Stimulated activated CD8-positive, alpha-beta memory T cell treated with anti-CD3 and anti-CD28 coated beads, Interleukin-12 subunit alpha, Interleukin-12 subunit beta, amount 100 ng/mL, for 1 hour (primary cell): ENCODE measurements at regions not wholly inside any gene's neighbourhood (a gene's known extent, or its start where the extent isn't known, plus 50 kb on each side); places are given as distances from the start of the nearest gene placed in this dataset.

Source experiments
- DNase-seq: peaks from one replicate; pipeline ENCODE4 v3.0.0-alpha.2; 2020; ENCODE audit warnings: low read depth

DNA sequence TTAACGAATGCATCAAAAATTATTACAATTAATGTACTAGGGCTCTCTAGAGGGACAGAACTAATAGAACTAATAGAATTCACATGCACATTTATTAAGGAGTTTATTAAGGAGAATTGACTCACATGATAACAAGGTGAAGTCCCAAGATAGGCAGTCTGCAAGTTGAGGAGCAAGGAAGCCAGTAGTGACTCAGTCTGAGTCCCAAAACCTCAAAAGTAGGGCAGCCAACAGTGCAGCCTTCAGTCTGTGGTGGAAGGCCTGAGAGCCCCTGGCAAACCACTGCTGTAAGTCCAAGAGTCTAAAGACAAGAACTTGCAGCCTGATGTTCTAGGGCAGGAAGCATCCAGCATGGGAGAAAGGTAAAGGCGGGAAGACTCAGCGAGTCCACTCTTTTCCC is 633.8 kb downstream of the SEMA5A start:
- no peak for DNase-seq

DNA sequence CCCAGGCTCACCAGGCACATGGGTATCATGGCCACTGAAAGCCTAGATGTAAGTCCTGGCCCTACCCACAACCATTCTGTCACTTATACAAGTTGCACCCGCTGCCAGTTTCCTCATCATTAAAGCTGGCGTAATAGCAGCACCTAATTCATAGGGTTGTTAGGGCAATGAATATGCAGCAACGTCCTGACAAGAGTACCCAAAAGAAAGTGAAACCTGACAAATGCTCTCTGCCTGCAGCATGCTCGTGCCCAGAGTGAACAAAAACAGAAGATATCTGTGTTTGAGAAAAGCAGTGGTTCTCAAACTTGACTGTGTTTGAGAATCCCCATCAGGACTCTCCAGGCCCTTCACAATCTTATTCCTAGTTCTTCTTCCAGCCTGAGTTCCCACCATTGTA is 632.4 kb downstream of the SEMA5A start:
- DNase-seq = no peak

DNA sequence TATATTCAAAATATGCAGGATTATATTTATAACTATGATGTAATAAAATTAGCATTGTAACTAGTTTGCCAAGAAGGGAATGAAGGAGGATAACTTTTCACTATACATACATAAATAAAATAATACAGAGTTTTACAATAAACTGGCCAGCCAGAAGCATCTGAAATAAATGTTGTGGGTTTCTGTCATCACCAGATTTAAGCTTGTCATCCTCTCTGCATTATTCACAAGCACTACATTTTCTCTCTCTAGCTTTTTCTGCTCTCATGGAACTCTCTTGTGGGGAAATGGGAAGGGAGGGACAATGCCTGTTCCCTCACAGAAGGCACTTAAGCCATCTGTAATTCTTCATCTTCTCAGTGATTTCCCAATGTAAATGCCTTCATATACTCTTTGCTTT is 626.8 kb downstream of the SEMA5A start:
- DNase-seq = no peak

DNA sequence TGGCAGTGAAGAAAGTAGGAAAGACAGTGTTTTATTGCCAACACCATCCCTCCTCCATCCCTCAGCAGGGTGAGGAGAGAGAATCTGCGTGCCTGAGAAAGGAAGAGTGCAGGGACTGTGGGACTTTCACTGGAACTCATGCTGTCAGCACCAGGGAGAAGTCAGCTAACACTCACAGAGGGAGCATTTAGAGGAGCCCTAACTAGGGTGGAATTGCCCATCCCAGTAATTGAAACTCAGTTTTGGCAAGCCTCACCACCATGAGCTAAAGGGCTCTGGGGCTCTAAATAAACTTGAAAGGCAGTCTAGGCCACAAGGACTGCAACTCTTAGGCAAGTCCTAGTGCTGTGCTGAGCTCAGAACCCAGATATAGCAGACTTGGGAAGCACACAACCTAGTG is 622.3 kb downstream of the SEMA5A start:
- DNase-seq = no peak

DNA sequence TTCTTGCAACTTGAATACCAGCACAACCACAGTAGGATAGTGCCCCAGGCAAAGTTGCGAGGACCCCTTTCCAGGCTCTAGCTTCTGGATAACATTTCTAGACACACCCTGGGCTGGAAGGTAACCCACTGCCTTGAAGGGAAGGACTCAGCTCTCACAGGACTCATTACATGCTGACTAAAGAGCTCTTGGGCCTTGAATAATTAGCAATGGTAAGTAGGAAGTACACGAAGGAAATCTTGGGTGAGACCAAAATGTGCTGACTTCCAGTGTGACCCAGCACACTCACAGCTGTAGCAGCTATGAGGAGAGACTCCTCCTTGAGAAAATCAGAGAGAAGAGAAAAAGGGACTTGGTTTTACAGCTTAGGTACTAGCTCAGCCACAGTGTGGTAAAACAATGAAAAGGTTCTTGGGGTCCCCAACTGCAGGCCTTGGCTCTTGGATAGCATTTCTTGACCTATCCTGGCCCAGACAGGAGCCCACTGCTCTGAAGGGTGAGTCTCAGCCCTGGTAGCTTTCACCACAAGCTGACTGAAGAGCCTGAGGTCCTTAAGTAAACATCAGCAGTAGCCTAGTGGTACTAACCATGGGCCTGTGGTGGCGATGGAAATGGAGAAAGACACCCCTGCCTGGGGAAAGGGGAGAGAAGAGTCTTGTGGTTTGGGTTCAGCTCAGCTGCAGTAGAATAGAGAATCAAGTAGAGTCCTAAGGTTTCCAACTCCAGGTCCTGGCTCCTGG is 621.7 kb downstream of the SEMA5A start:
- DNase-seq = no peak

DNA sequence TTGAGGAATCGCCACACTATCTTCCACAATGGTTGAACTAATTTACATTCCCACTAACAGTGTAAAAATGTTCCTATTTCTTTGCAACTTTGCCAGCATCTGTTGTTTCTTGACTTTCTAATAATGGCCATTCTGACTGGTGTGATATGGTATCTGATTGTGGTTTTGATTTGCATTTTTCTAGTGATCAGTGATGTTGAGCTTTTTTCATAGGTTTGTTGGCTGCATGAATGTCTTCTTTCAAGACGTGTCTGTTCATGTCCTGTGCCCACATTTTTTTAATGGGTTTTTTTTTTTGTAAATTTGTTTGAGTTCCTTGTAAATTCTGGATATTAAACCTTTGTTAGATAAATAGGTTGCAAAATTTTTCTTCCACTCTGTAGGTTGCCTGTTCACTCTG is 615.9 kb downstream of the SEMA5A start:
- DNase-seq = no peak

DNA sequence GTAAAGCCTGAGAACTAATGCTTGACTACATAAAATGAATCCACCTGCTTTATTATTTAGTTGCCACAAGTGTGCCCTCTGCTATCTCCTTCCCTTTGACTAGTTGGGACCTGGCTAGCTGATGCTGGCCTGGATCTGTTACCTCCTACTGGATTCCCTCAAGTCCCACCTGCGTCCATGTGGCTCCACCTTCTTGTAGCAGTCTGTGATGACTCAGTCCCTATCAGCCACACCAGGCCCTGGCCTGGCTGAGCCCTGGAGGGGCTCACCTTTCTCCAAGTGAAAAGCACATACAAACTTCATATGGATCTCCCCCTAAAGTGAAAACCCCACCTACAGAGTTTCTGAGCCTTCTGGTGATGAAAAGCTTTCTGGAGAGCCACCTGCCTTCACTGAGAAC is 611.4 kb downstream of the SEMA5A start:
- DNase-seq = no peak

DNA sequence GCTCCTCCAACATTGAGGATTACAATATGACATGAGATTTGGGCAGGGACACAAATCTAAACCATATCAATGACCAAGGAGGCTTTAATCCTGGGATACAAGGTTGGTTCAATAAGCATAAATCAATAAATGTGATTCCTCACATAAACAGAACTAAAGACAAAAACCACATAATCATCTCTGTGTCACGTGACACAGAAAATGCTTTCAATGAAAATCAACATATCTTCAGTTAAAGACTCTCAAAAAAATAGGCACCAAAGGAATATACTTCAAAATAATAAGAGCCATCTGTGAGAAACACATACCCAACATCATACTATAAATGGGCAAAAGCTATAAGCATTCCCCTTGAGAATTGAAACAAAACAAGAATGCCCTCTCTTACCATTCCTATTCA is 604.9 kb downstream of the SEMA5A start:
- no peak for DNase-seq

DNA sequence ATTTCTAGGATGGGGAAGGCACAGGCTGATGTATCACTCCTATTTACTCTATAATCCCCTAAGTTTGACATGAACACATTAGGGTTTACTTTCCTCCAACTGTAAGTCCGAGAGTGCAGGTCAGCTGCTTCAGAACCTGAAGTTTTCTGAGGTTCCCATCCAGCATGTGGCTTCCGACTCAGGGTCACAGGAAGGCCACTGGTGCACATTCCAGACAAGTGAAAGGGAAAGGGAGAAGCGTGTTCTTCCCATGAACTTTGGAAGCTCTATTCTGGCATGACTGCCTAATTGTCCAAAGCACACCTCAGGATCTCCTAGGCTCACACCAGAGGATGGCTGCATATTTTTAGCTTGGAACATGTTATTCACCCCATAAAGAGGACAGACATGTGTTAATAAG is 602.6 kb downstream of the SEMA5A start:
- DNase-seq = no peak

DNA sequence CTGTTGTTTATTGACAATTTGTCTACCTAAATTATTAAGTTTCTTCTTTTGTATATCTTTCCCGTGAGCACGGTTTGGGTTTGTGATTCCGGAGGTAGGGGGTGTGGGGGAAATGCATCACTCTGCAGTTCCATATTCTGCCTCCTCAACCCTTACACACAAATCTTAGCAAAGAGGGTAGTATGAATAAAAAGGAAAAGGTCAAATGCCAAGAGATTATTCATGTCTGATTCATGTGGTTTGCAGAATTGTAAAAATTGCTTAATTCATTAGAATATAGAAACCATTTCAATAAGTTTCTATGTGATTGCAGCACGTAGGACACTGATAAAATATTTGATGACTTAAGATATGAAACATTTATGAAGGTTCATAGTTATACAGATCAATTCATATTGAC is 601.9 kb downstream of the SEMA5A start:
- no peak for DNase-seq

DNA sequence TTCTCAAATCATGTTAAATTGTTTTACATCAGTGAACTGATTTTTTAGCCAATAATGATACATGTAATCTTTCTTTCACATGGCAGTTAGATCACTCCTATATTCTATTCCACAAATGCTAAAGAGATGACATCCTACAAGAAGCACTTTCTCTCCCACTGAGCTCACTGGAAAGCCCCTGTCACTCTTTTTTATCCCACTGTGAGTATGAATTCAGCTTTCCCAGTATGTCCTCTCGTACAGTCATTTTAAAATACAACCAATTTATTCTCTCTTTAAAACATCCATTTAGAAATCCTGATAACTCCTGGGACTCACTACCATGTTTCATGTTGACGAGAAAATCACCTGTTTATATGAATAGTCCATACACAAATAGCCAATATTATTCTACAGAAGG is 599.9 kb downstream of the SEMA5A start:
- no peak for DNase-seq

DNA sequence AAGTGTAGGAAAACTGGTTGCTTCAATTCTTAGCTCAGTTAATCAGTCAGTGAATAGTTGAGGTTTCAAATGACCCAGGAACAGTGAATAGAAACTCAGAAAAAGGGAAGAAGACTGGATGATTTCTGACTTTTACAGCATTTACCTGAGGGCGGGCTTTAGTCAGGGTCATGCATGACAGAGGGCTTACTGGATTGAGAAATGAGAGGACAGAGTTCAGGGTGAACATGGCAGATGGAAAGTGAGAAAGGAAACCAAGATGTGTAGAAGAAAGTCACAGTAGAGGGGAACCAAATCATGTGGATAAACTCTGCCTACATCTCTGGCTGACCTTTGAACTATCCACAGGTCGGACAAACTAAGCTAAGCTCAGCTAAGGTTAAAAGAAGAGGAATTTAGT is 596.0 kb downstream of the SEMA5A start:
- DNase-seq = no peak

DNA sequence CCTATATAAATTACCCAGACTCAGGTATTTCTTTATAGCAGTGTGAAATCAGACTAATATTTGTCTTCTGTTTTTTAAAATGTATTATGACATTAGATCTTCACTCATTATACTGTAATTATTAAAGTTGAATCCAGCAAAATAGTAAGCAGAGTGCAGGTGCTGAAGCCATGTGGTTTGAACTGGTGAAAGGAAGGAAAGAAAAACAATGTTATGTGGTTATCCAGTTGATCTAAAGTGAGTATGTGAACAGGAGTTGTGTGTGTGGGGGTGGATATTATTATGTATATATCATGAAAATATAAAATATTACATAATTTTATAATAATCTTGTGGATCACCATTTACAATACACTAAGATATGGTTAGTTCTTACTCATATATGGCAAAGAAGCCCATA is 593.7 kb downstream of the SEMA5A start:
- DNase-seq = no peak

DNA sequence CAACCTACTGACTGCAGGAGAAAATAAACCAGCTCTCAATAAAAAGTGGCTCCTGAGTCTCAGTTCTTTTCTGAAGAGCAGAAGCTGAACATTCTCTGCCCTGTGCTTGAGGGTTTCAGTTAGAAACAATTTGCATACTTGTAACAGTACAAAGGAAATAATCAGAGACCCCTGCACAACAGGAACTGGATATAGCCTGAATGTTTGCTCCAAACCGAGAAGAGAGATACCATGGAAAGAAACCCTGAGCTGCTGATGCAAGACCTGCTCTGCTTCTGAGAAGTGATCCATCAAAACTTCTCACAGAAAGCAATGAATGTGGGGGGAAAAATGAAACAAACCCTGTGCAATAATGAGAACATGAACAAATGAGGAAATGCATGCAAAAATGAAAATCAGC is 592.9 kb downstream of the SEMA5A start:
- DNase-seq = no peak

DNA sequence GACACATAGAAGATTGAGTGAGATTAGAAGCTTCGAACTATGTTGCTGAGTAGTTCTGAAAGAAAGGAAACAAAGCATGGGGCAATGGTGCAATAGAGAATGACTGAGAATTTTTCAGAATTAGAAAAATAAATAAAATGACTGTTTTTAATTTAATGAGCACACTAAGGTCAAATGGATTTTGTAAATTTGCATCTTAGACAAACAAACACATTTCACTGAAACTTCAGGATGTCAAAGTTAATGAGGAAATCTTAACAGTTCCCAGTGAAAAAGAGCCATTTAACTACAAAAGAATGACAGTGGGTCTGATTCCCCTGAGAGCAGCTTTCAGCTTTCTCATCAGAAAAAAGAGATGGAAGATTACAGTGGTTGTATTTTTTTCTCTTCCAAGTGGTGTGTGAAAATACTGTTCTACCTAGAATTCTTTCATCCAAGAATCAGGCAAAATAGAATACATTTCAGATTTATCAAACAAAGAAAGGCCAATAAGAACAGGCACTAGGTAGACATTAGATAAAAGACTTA is 591.9 kb downstream of the SEMA5A start:
- no peak for DNase-seq

DNA sequence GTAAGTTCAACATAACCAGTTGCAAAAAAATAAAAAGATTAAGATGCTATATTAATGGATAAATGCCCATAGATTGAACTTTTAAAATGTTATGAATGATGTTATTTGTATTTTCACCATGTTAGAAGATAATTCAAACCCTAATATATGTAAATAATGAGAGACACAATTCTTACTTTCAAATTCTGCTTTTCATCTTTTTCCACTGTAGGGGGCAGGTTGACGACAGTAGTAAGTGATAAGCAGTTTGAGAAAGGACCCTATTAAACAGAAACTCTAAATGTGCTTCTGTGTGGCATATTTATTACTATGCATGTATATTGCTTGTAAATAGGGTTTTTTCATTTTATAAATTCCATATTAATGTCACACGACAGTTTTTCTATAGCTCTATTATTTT is 591.1 kb downstream of the SEMA5A start:
- no peak for DNase-seq

DNA sequence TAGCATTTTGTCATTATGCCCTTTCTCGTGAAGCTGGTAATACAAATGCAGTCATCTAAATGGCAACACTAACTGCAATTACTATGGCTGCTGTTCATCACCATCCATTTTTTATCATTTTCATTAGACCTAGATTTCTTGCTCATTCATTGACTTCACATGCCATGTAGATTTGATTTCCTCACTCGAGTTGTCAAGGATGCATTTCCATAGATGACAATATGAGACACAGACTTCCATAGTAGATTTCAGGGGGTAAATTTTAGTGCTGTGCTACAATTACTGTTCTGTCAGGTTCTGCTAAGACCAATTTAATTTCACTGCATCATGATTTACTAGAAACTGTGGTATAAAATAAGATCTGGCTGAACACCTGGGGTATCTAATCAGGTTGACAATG is 589.2 kb downstream of the SEMA5A start:
- no peak for DNase-seq

DNA sequence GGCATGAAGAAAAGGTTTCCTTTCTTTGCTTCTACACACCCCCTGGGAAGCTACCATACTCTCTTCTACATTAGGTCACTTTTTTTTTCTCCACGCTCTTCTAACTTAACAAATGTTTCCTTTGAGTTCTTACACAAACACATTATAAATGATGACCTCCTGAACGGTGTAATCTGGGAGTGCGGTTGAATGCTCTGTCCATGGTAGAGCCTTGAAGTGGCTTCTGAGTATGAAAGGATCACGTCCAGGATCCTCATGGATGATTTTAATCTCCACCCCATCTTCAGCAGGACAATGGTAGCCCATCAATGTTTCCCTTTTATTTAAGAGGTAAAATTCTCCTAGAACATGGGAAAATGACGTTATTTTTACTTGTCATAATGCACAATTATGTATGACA is 587.3 kb downstream of the SEMA5A start:
- DNase-seq = no peak

DNA sequence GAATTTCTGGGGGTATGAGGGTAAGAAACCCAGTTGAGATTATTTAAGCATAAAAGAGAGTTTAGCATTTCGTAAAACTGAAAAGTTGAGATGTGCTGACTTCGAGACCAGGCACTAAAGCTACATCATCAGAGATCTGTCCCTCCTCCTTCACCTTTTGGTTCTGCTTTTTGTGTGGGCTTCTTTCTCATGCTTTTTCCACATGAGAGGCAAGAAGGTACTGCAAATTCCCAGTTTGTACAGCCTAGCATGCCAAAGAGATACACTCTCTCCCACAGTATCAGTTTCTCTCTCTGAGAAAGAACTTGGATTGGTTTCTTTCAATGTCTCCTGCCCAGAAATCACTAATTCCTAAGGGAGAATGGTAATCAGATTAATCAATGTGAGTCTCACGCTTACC is 584.7 kb downstream of the SEMA5A start:
- DNase-seq = no peak

DNA sequence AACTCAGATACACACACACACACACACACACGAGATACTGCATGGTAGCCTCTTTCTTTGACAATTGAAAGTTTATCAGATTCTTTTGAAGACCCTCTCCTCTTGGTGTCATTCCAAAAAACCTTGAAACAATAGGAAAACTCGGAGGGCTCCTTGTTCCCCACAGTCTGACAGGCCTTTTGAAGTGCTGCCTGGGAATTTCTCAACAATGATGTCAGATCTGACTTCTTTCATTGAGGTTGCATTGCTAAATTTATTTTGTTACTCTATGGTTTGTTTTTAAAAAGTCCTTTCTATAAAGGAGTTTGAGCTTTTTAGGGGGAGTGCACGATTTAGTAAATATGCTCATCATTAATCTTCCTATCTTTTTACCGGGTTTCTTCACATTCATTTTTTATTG is 583.9 kb downstream of the SEMA5A start:
- no peak for DNase-seq

DNA sequence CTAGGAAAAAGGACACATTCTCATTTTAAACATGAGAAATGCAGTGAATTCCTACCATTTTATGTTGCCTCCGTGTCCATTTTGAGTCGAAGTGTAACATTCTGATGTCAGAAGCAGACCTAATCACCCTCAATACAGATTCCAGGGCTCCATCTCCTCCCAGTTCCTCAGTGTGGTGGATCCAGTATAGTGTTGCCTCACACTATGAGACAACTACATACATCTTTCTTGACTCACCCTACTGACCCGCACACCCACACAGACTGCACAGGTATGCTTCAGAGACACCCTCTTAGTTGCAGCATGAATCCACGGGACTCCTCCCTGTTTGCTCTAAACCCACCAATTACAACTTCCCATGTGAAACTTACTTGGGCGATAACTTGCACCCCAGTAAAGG is 564.9 kb downstream of the SEMA5A start:
- DNase-seq = no peak

DNA sequence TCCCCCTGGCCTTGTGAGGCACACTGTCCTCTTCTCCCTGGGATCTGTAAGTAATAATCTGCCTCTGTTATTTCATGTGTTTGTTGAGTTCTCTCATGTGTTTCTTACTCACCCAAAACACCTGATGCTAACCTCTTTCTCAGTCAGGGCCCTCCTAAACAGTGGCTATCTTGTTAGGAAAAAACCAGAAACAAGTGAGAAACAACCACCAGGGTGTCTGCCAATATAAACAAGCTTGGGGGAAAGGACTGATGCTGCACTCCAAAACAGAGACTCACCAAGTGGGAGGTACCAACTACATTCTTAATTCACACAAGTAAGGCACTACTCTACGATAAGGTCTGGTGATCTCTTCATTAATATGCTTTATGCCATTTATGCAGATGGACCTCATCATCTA is 564.4 kb downstream of the SEMA5A start:
- no peak for DNase-seq

DNA sequence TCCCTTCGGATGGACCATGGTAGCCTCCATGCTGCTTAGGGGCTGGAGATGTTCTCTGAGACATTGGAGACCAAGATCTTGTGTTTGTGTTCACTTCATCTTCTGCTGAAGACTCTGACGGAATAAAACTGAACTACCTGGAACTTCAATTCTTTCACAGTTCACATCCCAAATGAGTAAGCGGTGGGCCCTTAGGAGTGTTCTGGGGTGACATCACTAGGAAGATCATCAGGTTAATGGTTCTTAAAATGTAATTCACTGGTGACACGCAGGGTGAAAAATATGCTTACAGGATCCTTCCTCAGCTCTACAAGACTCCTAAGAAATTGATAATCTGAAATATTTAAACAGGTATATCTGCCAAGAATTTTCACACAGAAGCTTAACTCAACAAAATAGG is 561.5 kb downstream of the SEMA5A start:
- no peak for DNase-seq
